HepG2 (cell line): ENCODE measurements at regions not wholly inside any gene's neighbourhood (a gene's known extent, or its start where the extent isn't known, plus 50 kb on each side); places are given as distances from the start of the nearest gene placed in this dataset.

Experiments
- DR1 ChIP-seq: sonication (generic); formaldehyde crosslinking; IDR thresholded peaks from 2 replicates; pipeline ENCODE4 v1.8.0; 2021; ENCODE audit warnings: mild to moderate bottlenecking, missing genetic modification reagents, inconsistent platforms
- E2F2 ChIP-seq: sonication (generic); formaldehyde crosslinking; IDR thresholded peaks from 2 replicates; pipeline ENCODE4 v1.4.0; 2020; ENCODE audit warnings: missing genetic modification reagents, borderline replicate concordance
- FIP1L1 ChIP-seq: fragments of 200-400 bp; formaldehyde crosslinking; IDR thresholded peaks from 2 replicates; pipeline ENCODE4 v1.6.1; 2018; ENCODE audit warnings: low read depth, mild to moderate bottlenecking, low read length, moderate library complexity, borderline replicate concordance; ENCODE audit not compliant: insufficient read depth
- FOXO1 ChIP-seq: sonication (generic); formaldehyde crosslinking; IDR thresholded peaks from 2 replicates; pipeline ENCODE4 v1.4.0; 2020; ENCODE audit warnings: missing genetic modification reagents
- HCFC1 ChIP-seq: fragments of 150-350 bp; IDR thresholded peaks from 2 replicates; pipeline ENCODE4 v1.6.1; 2014; ENCODE audit warnings: low read depth, low read length
- HOXA5 ChIP-seq: sonication (generic); formaldehyde crosslinking; IDR thresholded peaks from 2 replicates; pipeline ENCODE4 v1.4.0; 2020; ENCODE audit warnings: missing genetic modification reagents
- MYPOP ChIP-seq: sonication (generic); formaldehyde crosslinking; IDR thresholded peaks from 2 replicates; pipeline ENCODE4 v1.8.1; 2023; ENCODE audit warnings: mild to moderate bottlenecking, moderate library complexity, missing genetic modification reagents
- NFE2L1 ChIP-seq: sonication (generic); formaldehyde crosslinking; IDR thresholded peaks from 2 replicates; pipeline ENCODE4 v1.4.0; 2020; ENCODE audit warnings: missing genetic modification reagents, mild to moderate bottlenecking, borderline replicate concordance
- NFRKB ChIP-seq: fragments of 450-650 bp; IDR thresholded peaks from 2 replicates; pipeline ENCODE4 v1.6.1; 2017
- PLSCR1 ChIP-seq: sonication (generic); formaldehyde crosslinking; IDR thresholded peaks from 2 replicates; pipeline ENCODE4 v1.5.0; 2020; ENCODE audit warnings: missing genetic modification reagents, mild to moderate bottlenecking, borderline replicate concordance
- RELA ChIP-seq: sonication (generic); formaldehyde crosslinking; IDR thresholded peaks from 2 replicates; pipeline ENCODE4 v1.4.0; 2020; ENCODE audit warnings: missing genetic modification reagents
- RFXAP ChIP-seq: sonication (generic); formaldehyde crosslinking; IDR thresholded peaks from 2 replicates; pipeline ENCODE4 v1.4.0; 2020; ENCODE audit warnings: missing genetic modification reagents, borderline replicate concordance
- SMARCC2 ChIP-seq: fragments of 450-650 bp; IDR thresholded peaks from 2 replicates; pipeline ENCODE4 v1.6.1; 2017; ENCODE audit warnings: antibody characterized with exemption, mild to moderate bottlenecking
- SSRP1 ChIP-seq: IDR thresholded peaks from 2 replicates; pipeline ENCODE4 v1.6.1; 2016; ENCODE audit warnings: control low read depth
- SYNCRIP ChIP-seq: fragments of 200-400 bp; formaldehyde crosslinking; IDR thresholded peaks from 2 replicates; pipeline ENCODE4 v1.6.1; 2018; ENCODE audit warnings: mild to moderate bottlenecking, low read depth, low read length; ENCODE audit not compliant: insufficient read depth
- ZBTB2 ChIP-seq: sonication (generic); formaldehyde crosslinking; IDR thresholded peaks from 2 replicates; pipeline ENCODE4 v1.8.0; 2022; ENCODE audit warnings: low read depth, missing genetic modification reagents
- ZBTB25 ChIP-seq: IDR thresholded peaks from 2 replicates; pipeline ENCODE4 v1.6.1; 2018; ENCODE audit warnings: missing genetic modification reagents
- ZFX ChIP-seq: sonication (generic); formaldehyde crosslinking; IDR thresholded peaks from 2 replicates; pipeline ENCODE4 v1.4.0; 2020; ENCODE audit warnings: mild to moderate bottlenecking, low read depth, missing genetic modification reagents, moderate library complexity
- ZMYM2 ChIP-seq: sonication (generic); formaldehyde crosslinking; IDR thresholded peaks from 2 replicates; pipeline ENCODE4 v1.8.0; 2022; ENCODE audit warnings: mild to moderate bottlenecking, missing genetic modification reagents
- ZNF256 ChIP-seq: sonication (generic); formaldehyde crosslinking; conservative IDR thresholded peaks from 2 replicates; pipeline ENCODE4 v1.4.0; 2020; ENCODE audit warnings: missing genetic modification reagents
- ZNF547 ChIP-seq: sonication (generic); formaldehyde crosslinking; IDR thresholded peaks from 2 replicates; pipeline ENCODE4 v1.5.1; 2020; ENCODE audit warnings: mild to moderate bottlenecking, missing genetic modification reagents
- ZNF800 ChIP-seq: sonication (generic); formaldehyde crosslinking; IDR thresholded peaks from 2 replicates; pipeline ENCODE4 v1.4.0; 2020; ENCODE audit warnings: missing genetic modification reagents

GRCh38 chr15:23869396-23869795 is 182.3 kb upstream of the NDN start (continued):
- no peak for TF ChIP-seq PLSCR1 (CRISPR knock-in tag)
- TF ChIP-seq SMARCC2: no peak
- peak; percentile 80; the same call in 1 of the 2 replicates for TF ChIP-seq ZNF800 (CRISPR knock-in tag)
- TF ChIP-seq HOXA5 (CRISPR knock-in tag): no peak
- TF ChIP-seq ZMYM2: no peak
- TF ChIP-seq ZNF547 (CRISPR knock-in tag): no peak
- TF ChIP-seq HCFC1: no peak
- no peak for TF ChIP-seq DR1
- no peak for TF ChIP-seq NFRKB
- TF ChIP-seq RELA: no peak
- TF ChIP-seq FOXO1: no peak
- TF ChIP-seq SSRP1: no peak
- TF ChIP-seq FIP1L1: no peak
- TF ChIP-seq ZBTB25: no peak
- no peak for TF ChIP-seq RFXAP (CRISPR knock-in tag)
- TF ChIP-seq SYNCRIP: no peak
- TF ChIP-seq ZFX: peak; percentile 36; the same call in 1 of the 2 replicates
- no peak for TF ChIP-seq E2F2 (CRISPR knock-in tag)
- TF ChIP-seq NFE2L1 (CRISPR knock-in tag): no peak
- TF ChIP-seq MYPOP (CRISPR knock-in tag): peak; percentile 56; the same call in 1 of the 2 replicates
- no peak for TF ChIP-seq ZNF256 (CRISPR knock-in tag)
- TF ChIP-seq ZBTB2 (CRISPR knock-in tag): no peak
